Fibroblast of upper back skin (primary cell): ENCODE measurements at regions not wholly inside any gene's neighbourhood (a gene's known extent, or its start where the extent isn't known, plus 50 kb on each side); places are given as distances from the start of the nearest gene placed in this dataset.

ENCODE experiments used
- DNase-seq: peaks from one replicate; pipeline ENCODE4 v3.0.0-alpha.2; 2013

DNA sequence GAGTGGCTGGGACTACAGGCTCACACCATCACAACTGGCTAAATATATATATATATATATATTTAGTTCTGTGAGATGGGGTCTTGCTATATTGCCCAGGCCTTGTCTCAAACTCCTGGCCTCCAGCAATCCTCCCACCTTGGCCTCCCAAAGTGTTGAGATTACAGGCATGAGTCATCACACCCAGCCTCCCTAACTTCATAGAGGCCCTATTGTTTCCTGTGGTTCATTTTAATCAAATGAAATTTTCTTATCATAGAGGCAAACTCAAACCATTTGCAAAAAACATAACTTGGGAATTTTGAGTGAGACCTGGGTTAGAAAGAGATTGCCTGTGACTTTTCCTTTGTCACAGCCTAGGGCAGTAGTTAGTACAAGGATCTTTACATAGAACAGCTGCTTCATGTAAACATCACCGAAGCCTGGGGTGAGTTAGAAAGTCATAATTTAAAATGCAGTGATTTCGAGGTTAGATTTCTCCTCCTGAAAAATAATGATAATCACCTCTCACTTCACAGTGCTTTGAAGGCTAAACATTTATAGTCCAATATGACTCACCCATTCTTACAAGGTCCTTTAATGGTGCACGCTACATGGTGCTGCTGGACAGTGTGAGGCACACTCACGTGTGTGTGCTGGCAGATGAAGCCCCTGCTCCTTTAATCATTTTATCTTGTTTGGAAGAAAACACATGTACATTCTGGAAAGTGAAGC, 188.9 kb downstream of the RHOU start:
- DNase-seq: no peak

- no peak for DNase-seq
These were observed 190.4 kb downstream of the RHOU start for GRCh38 chr1:228925691-228926090.

DNA sequence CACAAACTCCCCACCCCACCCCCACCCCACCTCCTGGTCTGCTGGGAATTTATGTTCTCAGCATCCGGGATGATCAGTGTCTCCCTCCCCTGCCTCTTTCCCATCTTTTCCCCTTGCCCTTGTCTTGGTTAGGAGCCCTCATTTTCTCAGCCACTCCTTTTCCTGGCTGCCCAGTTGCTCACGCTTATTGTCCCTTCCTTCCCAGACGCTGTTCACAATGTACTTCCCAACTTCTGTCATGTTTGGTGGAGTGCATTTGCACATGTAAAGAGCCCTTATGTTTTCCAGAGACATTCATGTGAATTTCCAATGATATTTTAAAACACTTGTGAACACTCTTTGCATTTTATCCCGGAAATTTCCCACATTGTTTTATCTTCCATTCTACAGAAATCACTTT, 192.1 kb downstream of the RHOU start:
- DNase-seq: no peak

DNA sequence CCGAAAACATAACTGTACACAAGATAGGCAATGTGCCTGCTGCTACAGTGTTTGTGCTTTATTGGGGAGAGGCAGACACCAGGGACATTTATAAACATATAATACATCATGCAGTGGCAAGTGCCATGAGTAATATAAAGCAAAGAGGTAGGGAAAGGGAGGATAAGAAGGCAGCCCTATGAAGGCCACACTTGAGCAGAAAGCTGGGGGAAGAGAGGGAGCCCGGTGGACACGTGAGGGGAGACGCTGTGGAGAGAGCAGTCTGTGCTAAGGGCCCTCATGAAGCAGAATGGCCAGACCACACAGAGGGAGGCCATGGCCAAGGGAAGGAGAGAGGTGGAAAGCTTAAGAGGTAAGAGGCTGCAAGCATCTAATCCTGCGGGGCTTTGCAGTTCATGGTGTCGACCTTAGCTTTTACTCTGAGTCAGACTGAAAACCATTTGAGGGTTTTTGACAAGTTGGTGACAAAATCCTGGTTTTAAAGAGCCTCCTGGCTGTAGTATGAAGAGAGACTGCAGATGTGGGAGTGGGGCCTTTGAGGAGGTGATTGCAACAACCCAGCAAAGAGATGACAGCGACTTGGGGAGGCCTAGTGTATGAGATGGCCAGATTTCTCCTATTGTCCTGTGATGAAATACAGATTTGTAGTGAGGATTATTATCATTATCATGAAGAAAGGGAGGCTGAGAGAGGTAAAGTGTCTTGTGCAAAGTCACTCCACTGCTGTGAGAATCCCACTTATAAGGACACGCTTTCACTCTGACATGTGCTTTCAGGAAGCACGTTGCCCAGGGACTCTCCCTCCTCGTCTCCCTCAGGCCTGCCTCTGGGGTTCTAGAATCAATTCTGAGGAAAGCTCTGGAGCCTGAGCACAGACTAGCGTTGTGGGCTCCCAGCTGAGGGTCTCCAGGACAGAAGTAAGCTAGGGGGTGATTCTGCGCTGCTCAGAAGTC, 192.9 kb downstream of the RHOU start:
- DNase-seq: no peak

DNA sequence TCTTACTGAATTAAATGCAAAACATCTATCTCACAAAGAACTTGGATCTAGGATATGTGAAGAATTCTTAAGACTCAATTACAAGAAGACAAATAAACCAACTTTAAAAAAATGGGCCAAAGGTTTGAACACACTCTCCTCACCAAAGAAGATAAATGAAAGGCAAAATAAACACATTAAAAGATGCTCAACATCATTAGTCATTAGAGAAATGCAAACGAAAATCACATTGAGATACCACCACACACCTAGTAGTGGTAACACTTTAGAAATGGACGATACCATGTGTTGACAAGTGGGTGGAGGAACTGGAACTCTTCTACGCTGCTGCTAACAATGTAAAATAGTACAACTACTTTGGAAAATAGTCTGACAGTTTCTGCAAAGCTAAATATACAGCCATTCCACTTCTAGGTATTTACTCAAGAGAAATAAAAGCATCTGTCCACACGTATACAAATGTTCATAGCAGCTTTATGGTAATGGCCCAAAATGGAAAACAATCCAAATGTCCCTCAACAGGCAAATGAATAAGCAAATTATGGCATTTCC, 194.3 kb downstream of the RHOU start:
- no peak for DNase-seq

DNA sequence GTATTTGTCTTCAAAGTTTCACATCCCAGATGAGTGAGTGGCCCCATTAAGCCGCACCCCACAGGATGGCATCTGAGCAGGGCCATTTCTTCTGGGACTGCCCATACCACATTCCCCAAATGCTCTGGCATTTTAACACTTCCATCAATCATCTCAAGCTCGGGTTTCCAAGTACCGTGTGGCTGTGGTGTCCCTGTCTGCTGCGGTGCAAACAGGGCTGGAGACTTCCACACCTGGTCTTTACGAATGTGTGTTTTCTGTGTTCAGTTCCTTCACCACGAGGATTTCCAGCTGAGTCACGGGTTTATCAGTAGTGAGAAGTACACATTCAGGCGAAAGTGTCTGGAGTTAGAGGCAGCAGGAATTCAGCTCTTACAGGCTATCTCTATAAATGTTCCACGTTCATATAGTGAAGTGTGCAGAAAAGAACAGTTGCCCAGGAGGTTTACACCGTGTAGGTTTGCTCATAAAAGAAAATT, 195.2 kb downstream of the RHOU start:
- no peak for DNase-seq

GRCh38 chr1:228933753-228934152, 198.5 kb downstream of the RHOU start:
- no peak for DNase-seq

DNA sequence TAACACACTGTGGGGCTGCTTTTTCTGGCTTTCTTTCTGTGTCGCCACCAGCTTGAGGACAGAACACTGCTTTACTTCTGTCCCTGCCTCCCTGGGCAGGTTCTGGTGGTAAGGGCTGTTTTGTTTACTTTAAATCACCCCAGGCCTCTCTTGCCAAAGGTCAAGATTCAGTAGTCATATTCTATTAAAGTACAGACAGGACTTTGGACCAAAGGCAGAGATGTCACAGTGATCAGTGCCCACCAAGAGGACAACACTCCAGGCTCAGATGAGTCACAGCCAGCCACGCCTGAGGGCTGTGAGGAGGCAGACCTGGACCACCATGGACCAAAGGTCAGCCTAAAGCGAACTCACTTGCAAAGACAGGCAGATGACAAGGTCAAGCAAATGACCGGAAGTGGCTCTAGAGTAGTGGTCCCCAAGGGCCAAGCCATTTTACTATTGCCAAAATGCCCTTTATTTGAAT, 200.0 kb downstream of the RHOU start:
- no peak for DNase-seq

GRCh38 chr1:228935855-228936727, 200.8 kb downstream of the RHOU start:
- DNase-seq: no peak

- DNase-seq: no peak
These were observed 201.6 kb downstream of the RHOU start for GRCh38 chr1:228936881-228937280.

DNA sequence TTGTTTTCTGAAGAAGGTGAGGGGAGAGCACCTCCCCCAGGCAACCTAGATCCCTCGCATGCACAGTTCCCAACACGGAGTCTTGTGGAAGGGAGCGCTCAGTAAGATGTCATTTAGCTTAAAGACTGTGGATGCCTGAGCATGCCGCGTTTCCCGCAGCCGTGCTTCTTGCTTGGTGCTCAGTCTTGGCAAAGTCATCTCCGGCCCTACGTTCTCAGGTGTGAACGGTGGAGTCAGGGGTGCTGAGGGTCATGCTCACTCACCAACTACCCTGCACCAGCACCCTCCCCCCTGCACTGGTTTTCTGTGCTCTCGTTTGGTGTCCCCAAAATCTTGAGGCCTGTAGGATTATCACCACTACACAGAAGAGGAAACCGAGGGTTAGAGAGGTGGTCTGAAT, 202.1 kb downstream of the RHOU start:
- no peak for DNase-seq

GRCh38 chr1:228937851-228938536, 202.7 kb downstream of the RHOU start:
- no peak for DNase-seq

DNA sequence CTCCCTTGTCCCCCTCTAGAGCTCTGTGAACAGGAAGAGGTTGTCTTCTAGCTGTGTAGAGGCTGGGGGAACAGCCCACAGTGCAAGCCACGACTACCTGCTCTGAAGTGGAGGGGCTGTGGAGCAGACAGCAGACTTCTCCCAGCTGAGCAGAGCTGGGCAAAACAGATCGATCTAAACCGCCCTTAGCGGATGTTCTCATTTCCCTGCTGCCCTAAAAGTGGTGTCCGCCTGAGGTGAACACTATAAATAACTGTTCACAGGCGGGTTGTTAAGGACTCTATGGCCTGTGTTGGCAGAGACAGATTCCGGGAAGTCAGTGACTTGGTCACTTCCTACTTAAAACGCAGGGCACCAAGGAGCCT, 203.2 kb downstream of the RHOU start:
- DNase-seq: no peak

- no peak for DNase-seq
These were observed 203.9 kb downstream of the RHOU start for GRCh38 chr1:228939001-228939691.

- no peak for DNase-seq
These were observed 204.7 kb downstream of the RHOU start for GRCh38 chr1:228939881-228940392.

DNA sequence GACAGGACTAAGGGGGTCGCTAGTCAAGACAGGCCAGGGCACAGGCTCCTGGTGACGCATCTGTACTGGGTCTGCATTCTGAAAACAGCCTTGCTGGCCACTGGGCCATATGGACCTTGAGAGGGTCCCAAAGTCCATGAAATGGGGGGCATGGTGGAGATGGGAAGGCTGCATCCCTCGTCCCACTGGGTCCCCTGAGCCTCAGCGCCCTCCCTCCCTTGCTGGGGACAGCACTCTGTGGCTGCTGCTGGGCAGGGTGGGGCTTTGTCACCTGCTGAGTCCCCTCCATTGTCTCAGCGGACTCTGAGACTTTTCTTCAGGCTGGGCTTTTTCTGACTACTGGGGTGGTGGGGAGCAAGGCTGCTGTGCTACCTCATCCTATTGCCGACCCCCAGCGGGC, 205.2 kb downstream of the RHOU start:
- DNase-seq: no peak

DNA sequence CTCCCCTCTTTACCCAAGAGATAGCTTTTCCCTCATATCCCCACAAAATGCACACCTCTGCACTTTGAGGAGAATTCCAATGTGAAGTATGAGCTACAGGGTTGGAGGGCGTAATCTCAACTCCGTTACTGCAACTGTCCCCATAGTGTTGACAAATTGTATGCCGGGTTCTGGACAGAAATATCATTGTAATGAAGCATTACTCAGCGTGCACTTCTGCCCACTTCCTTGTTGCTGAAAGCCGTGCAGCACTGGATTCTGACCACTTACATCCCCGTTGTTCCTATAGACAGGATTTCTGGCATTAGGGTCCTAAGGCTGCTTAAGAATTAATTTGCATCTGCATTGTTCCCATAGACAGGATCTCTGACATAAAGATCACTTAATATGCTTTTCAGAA, 205.6 kb downstream of the RHOU start:
- no peak for DNase-seq

DNA sequence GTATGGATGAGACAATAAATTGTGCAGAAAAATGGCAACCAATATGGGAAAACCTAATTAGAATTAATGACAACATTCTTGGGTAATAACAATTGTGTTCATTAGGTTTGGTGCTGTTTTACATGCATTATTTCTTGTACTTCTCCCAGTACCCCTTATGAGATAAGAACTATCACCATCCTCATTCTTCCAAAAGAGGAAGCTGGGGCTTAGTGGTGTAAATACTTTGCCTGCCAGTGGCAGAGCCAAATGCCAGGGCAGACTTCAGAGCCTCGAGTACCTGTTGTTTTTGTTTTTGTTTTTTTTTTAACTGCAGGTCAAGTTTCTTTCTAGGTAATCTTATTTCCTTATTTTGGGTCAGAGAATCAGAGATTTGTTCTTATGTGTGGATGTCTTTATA, 206.4 kb downstream of the RHOU start:
- no peak for DNase-seq

- no peak for DNase-seq
These were observed 208.2 kb downstream of the RHOU start for GRCh38 chr1:228943436-228943835.

DNA sequence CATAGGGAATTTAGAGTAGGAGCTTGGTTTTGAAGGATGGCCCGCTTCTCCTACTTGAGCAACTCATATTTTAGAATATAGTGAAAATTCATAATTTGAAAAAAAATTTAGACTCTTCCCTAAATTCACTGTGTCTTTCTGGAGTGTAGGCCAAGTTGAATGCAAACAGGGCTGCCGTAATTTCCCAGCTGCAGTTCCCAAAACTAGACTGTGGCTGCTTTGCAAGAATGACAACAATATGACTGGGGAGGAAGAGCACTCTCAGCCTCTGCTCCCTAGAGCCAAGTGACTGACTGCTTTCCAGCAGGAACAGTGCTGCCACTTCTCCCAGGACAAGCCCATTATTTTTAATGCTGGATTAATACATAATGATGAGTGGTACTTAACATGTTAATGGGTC, 209.0 kb downstream of the RHOU start:
- no peak for DNase-seq

DNA sequence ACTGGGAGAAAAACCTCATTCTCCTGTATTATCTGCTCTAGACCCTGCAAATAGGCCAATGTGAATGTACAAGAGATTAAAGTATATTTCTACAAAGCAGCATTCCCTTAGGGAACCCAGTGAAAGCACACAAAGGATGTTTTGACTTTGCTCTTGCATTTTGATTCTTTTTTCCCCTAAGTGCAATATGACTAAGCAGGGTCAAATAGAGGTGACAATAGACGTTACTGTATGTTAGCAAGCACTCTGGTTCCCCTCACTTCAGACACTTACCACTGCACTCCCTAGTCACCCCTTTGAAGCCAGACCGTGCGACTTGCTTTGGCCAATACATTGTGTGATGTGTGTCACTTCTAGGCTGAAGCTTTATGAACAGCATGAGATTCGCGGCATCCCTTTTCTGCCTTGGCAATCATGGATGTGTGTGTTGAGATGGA, 209.7 kb downstream of the RHOU start:
- peak; percentile 16 for DNase-seq
